ENCODE measurements at regions not wholly inside any gene's neighbourhood (a gene's known extent, or its start where the extent isn't known, plus 50 kb on each side); places are given as distances from the start of the nearest gene placed in this dataset.

- no peaks in the 10 kb centered on the region for H3K9me3 ChIP-seq (ENCODE audit: low read length)
- H3K27me3 ChIP-seq (ENCODE audit: insufficient read depth, low read length) = peaks cover 6% of the 10 kb centered on the region
- H3K36me3 ChIP-seq (ENCODE audit: insufficient read depth, low read length) = no peaks in the 10 kb centered on the region
- H3K4me3 ChIP-seq (ENCODE audit: low read length) = no peak overlapping the region
- peaks cover 3% of the 10 kb centered on the region for H3K4me1 ChIP-seq (ENCODE audit: insufficient read depth, low read length)
- H2AFZ ChIP-seq (ENCODE audit: low read depth, low read length) = no peak overlapping the region
These were observed 294.9 kb downstream of the FGFR2 start for GRCh38 chr10:121303287-121303890.

- Histone ChIP-seq H3K4me3 (ENCODE audit: low read length) (no peak overlapping the region), H3K27me3 (ENCODE audit: insufficient read depth, low read length) (no peaks in the 10 kb centered on the region), H3K9me3 (ENCODE audit: low read length) (no peaks in the 10 kb centered on the region), H2AFZ (ENCODE audit: low read depth, low read length) (no peak overlapping the region), H3K4me1 (ENCODE audit: insufficient read depth, low read length) (peaks cover 8% of the 10 kb centered on the region), H3K36me3 (ENCODE audit: insufficient read depth, low read length) (no peaks in the 10 kb centered on the region)
These were observed 293.2 kb downstream of the FGFR2 start for GRCh38 chr10:121305066-121305465.

GRCh38 chr10:121306159-121306673 is 292.0 kb downstream of the FGFR2 start:
- Histone ChIP-seq H3K4me3 (ENCODE audit: low read length) (no peak overlapping the region), H2AFZ (ENCODE audit: low read depth, low read length) (no peak overlapping the region), H3K27me3 (ENCODE audit: insufficient read depth, low read length) (no peaks in the 10 kb centered on the region), H3K4me1 (ENCODE audit: insufficient read depth, low read length) (peaks cover 14% of the 10 kb centered on the region), H3K36me3 (ENCODE audit: insufficient read depth, low read length) (no peaks in the 10 kb centered on the region), H3K9me3 (ENCODE audit: low read length) (no peaks in the 10 kb centered on the region)

- Histone ChIP-seq H3K4me3 (ENCODE audit: low read length) (no peak overlapping the region), H3K4me1 (ENCODE audit: insufficient read depth, low read length) (peaks cover 24% of the 10 kb centered on the region), H2AFZ (ENCODE audit: low read depth, low read length) (no peak overlapping the region), H3K36me3 (ENCODE audit: insufficient read depth, low read length) (no peaks in the 10 kb centered on the region), H3K9me3 (ENCODE audit: low read length) (no peaks in the 10 kb centered on the region), H3K27me3 (ENCODE audit: insufficient read depth, low read length) (no peaks in the 10 kb centered on the region)
These were observed 290.7 kb downstream of the FGFR2 start for GRCh38 chr10:121307411-121307980.

- Histone ChIP-seq H3K9me3 (ENCODE audit: low read length) (no peaks in the 10 kb centered on the region), H3K4me3 (ENCODE audit: low read length) (no peak overlapping the region), H3K4me1 (ENCODE audit: insufficient read depth, low read length) (peaks cover 22% of the 10 kb centered on the region), H3K36me3 (ENCODE audit: insufficient read depth, low read length) (no peaks in the 10 kb centered on the region), H3K27me3 (ENCODE audit: insufficient read depth, low read length) (no peaks in the 10 kb centered on the region), H2AFZ (ENCODE audit: low read depth, low read length) (no peak overlapping the region)
These were observed 290.2 kb downstream of the FGFR2 start for GRCh38 chr10:121308020-121308419.

GRCh38 chr10:121309164-121309563 is 289.1 kb downstream of the FGFR2 start:
- H3K4me3 ChIP-seq (ENCODE audit: low read length) = no peak overlapping the region
- H3K4me1 ChIP-seq (ENCODE audit: insufficient read depth, low read length) = peaks cover 21% of the 10 kb centered on the region
- H3K27me3 ChIP-seq (ENCODE audit: insufficient read depth, low read length) = no peaks in the 10 kb centered on the region
- H2AFZ ChIP-seq (ENCODE audit: low read depth, low read length) = no peak overlapping the region
- no peaks in the 10 kb centered on the region for H3K36me3 ChIP-seq (ENCODE audit: insufficient read depth, low read length)
- no peaks in the 10 kb centered on the region for H3K9me3 ChIP-seq (ENCODE audit: low read length)

- Histone ChIP-seq H3K27me3 (ENCODE audit: insufficient read depth, low read length) (no peaks in the 10 kb centered on the region), H3K9me3 (ENCODE audit: low read length) (peaks cover 2% of the 10 kb centered on the region), H3K4me3 (ENCODE audit: low read length) (no peak overlapping the region), H3K36me3 (ENCODE audit: insufficient read depth, low read length) (no peaks in the 10 kb centered on the region), H3K4me1 (ENCODE audit: insufficient read depth, low read length) (peaks cover 21% of the 10 kb centered on the region), H2AFZ (ENCODE audit: low read depth, low read length) (no peak overlapping the region)
These were observed 288.0 kb downstream of the FGFR2 start for GRCh38 chr10:121310151-121310711.

- Histone ChIP-seq H2AFZ (ENCODE audit: low read depth, low read length) (no peak overlapping the region), H3K4me3 (ENCODE audit: low read length) (no peak overlapping the region), H3K27me3 (ENCODE audit: insufficient read depth, low read length) (no peaks in the 10 kb centered on the region), H3K36me3 (ENCODE audit: insufficient read depth, low read length) (no peaks in the 10 kb centered on the region), H3K4me1 (ENCODE audit: insufficient read depth, low read length) (peaks cover 21% of the 10 kb centered on the region), H3K9me3 (ENCODE audit: low read length) (peaks cover 2% of the 10 kb centered on the region)
These were observed 286.3 kb downstream of the FGFR2 start for GRCh38 chr10:121311812-121312443.

- Histone ChIP-seq H3K27me3 (ENCODE audit: insufficient read depth, low read length) (no peaks in the 10 kb centered on the region), H3K36me3 (ENCODE audit: insufficient read depth, low read length) (no peaks in the 10 kb centered on the region), H3K9me3 (ENCODE audit: low read length) (peaks cover 2% of the 10 kb centered on the region), H3K4me3 (ENCODE audit: low read length) (no peak overlapping the region), H2AFZ (ENCODE audit: low read depth, low read length) (no peak overlapping the region), H3K4me1 (ENCODE audit: insufficient read depth, low read length) (peaks cover 21% of the 10 kb centered on the region)
These were observed 285.7 kb downstream of the FGFR2 start for GRCh38 chr10:121312587-121312986.

GRCh38 chr10:121313119-121313875 is 284.9 kb downstream of the FGFR2 start:
- Histone ChIP-seq H3K4me1 (ENCODE audit: insufficient read depth, low read length) (peaks cover 21% of the 10 kb centered on the region), H3K27me3 (ENCODE audit: insufficient read depth, low read length) (no peaks in the 10 kb centered on the region), H2AFZ (ENCODE audit: low read depth, low read length) (no peak overlapping the region), H3K9me3 (ENCODE audit: low read length) (peaks cover 2% of the 10 kb centered on the region), H3K4me3 (ENCODE audit: low read length) (no peak overlapping the region), H3K36me3 (ENCODE audit: insufficient read depth, low read length) (no peaks in the 10 kb centered on the region)

- H3K4me1 ChIP-seq (ENCODE audit: insufficient read depth, low read length) = peaks cover 7% of the 10 kb centered on the region
- no peak overlapping the region for H3K4me3 ChIP-seq (ENCODE audit: low read length)
- H2AFZ ChIP-seq (ENCODE audit: low read depth, low read length) = no peak overlapping the region
- no peaks in the 10 kb centered on the region for H3K36me3 ChIP-seq (ENCODE audit: insufficient read depth, low read length)
- H3K27me3 ChIP-seq (ENCODE audit: insufficient read depth, low read length) = no peaks in the 10 kb centered on the region
- H3K9me3 ChIP-seq (ENCODE audit: low read length) = peaks cover 2% of the 10 kb centered on the region
These were observed 281.8 kb downstream of the FGFR2 start for GRCh38 chr10:121316432-121316831.

- H2AFZ ChIP-seq (ENCODE audit: low read depth, low read length) = no peak overlapping the region
- H3K4me1 ChIP-seq (ENCODE audit: insufficient read depth, low read length) = no peaks in the 10 kb centered on the region
- H3K4me3 ChIP-seq (ENCODE audit: low read length) = no peak overlapping the region
- H3K9me3 ChIP-seq (ENCODE audit: low read length) = peaks cover 2% of the 10 kb centered on the region
- no peaks in the 10 kb centered on the region for H3K36me3 ChIP-seq (ENCODE audit: insufficient read depth, low read length)
- H3K27me3 ChIP-seq (ENCODE audit: insufficient read depth, low read length) = no peaks in the 10 kb centered on the region
These were observed 280.9 kb downstream of the FGFR2 start for GRCh38 chr10:121317374-121317773.

GRCh38 chr10:121322046-121322445 is 276.2 kb downstream of the FGFR2 start:
- H2AFZ ChIP-seq (ENCODE audit: low read depth, low read length) = no peak overlapping the region
- no peaks in the 10 kb centered on the region for H3K9me3 ChIP-seq (ENCODE audit: low read length)
- H3K27me3 ChIP-seq (ENCODE audit: insufficient read depth, low read length) = peaks cover 5% of the 10 kb centered on the region
- no peaks in the 10 kb centered on the region for H3K36me3 ChIP-seq (ENCODE audit: insufficient read depth, low read length)
- no peaks in the 10 kb centered on the region for H3K4me1 ChIP-seq (ENCODE audit: insufficient read depth, low read length)
- no peak overlapping the region for H3K4me3 ChIP-seq (ENCODE audit: low read length)
